Upper lobe of left lung (tissue), 4 donors: ENCODE measurements at regions not wholly inside any gene's neighbourhood (a gene's known extent, or its start where the extent isn't known, plus 50 kb on each side); places are given as distances from the start of the nearest gene placed in this dataset.

Source experiments
- CTCF ChIP-seq, 6 experiments: fragments of 450-650 bp in 4 of 6; fragments of 200-600 bp in 2 of 6; sonication (generic) in 2 of 6; IDR thresholded peaks; one replicate each; pipeline ENCODE4 v1.5.1; 2016 to 2019; ENCODE audit warnings: antibody characterized with exemption in 6 of 6
- EP300 ChIP-seq, 4 donors: sonication (generic); formaldehyde crosslinking; IDR thresholded peaks; one replicate each; pipeline ENCODE4 v1.5.1; 2017; ENCODE audit warnings: antibody characterized with exemption in 4 of 4, control low read depth in 2 of 4
- POLR2A ChIP-seq, 4 donors: fragments of 450-650 bp; IDR thresholded peaks; one replicate each; pipeline ENCODE4 v1.5.1; 2016 to 2017; ENCODE audit warnings: antibody characterized with exemption in 4 of 4, mild to moderate bottlenecking in 2 of 4
- POLR2AphosphoS5 ChIP-seq, 2 donors: sonication (generic); formaldehyde crosslinking; IDR thresholded peaks; one replicate each; pipeline ENCODE4 v1.5.1; 2017; ENCODE audit warnings: antibody characterized with exemption in 2 of 2

GRCh38 chr4:103853627-103854026, 133.8 kb upstream of the TACR3 start:
- TF ChIP-seq POLR2A (IDR thresholded peaks at IDR 0.05) (no peak), CTCF (IDR thresholded peaks at IDR 0.05) (no peak), POLR2AphosphoS5 (IDR thresholded peaks at IDR 0.05) (no peak), EP300 (IDR thresholded peaks at IDR 0.05) (no peak)
